MV-4-11 (cell line): ENCODE measurements at regions not wholly inside any gene's neighbourhood (a gene's known extent, or its start where the extent isn't known, plus 50 kb on each side); places are given as distances from the start of the nearest gene placed in this dataset.

ENCODE experiments used
- DNase-seq: peaks from one replicate; lab custom pipeline; 2025; lab: John Stamatoyannopoulos, UW

- DNase-seq: no peak
These were observed 119.9 kb downstream of the FAM43A start for GRCh38 chr3:194805546-194805945.

- DNase-seq: peak; percentile 23
These were observed 121.4 kb downstream of the FAM43A start for GRCh38 chr3:194806991-194807630.

GRCh38 chr3:194808640-194809097 lies 123.0 kb downstream of the FAM43A start:
- no peak for DNase-seq

- no peak for DNase-seq
These were observed 123.7 kb downstream of the FAM43A start for GRCh38 chr3:194809382-194809781.

- no peak for DNase-seq
These were observed 124.4 kb downstream of the FAM43A start for GRCh38 chr3:194810076-194810475.

GRCh38 chr3:194811118-194811517 lies 125.4 kb downstream of the FAM43A start:
- DNase-seq: no peak

- DNase-seq: no peak
These were observed 126.5 kb downstream of the FAM43A start for GRCh38 chr3:194812176-194812575.

- no peak for DNase-seq
These were observed 129.2 kb downstream of the FAM43A start for GRCh38 chr3:194814878-194815357.

GRCh38 chr3:194816748-194817591 lies 131.3 kb downstream of the FAM43A start:
- no peak for DNase-seq

GRCh38 chr3:194817592-194817930 lies 131.9 kb downstream of the FAM43A start:
- no peak for DNase-seq

GRCh38 chr3:194817936-194818335 lies 132.3 kb downstream of the FAM43A start:
- no peak for DNase-seq

GRCh38 chr3:194824100-194824499 lies 138.4 kb downstream of the FAM43A start:
- DNase-seq: peak; percentile 6

GRCh38 chr3:194824701-194825111 lies 139.0 kb downstream of the FAM43A start:
- DNase-seq: peak; percentile 83

- DNase-seq: no peak
These were observed 140.9 kb downstream of the FAM43A start for GRCh38 chr3:194826594-194826993.

GRCh38 chr3:194827486-194827885 lies 141.8 kb downstream of the FAM43A start:
- no peak for DNase-seq

GRCh38 chr3:194828116-194828515 lies 142.4 kb downstream of the FAM43A start:
- no peak for DNase-seq

- no peak for DNase-seq
These were observed 143.2 kb downstream of the FAM43A start for GRCh38 chr3:194828926-194829325.

- no peak for DNase-seq
These were observed 144.7 kb downstream of the FAM43A start for GRCh38 chr3:194830401-194830800.

- no peak for DNase-seq
These were observed 145.3 kb downstream of the FAM43A start for GRCh38 chr3:194830978-194831377.

- no peak for DNase-seq
These were observed 146.8 kb downstream of the FAM43A start for GRCh38 chr3:194832346-194833104.

- DNase-seq: no peak
These were observed 147.6 kb downstream of the FAM43A start for GRCh38 chr3:194833114-194833910.

GRCh38 chr3:194836661-194837060 lies 151.0 kb downstream of the FAM43A start:
- DNase-seq: no peak
